Body of pancreas (tissue), 4 donors: ENCODE measurements at regions not wholly inside any gene's neighbourhood (a gene's known extent, or its start where the extent isn't known, plus 50 kb on each side); places are given as distances from the start of the nearest gene placed in this dataset.

ENCODE experiments used
- ATAC-seq: fragments of 150-250 bp; one replicate; pipeline ENCODE4 v1.9.1; 2016
- DNase-seq, 4 donors: peaks; one replicate each; pipeline ENCODE4 v3.0.0-alpha.2; 2019
- H3K27ac ChIP-seq, 4 donors: fragments of 200-600 bp; sonication (generic); 1 replicate in 3 of 4; 2 replicates in 1 of 4; pipeline versions ENCODE4 v1.5.1 to v1.6.1; 2016 to 2019; ENCODE audit warnings: mild to moderate bottlenecking in 1 of 4, mixed read lengths in 1 of 4, moderate library complexity in 1 of 4
- H3K27me3 ChIP-seq, 2 donors: fragments of 200-600 bp; sonication (generic); one replicate each; pipeline ENCODE4 v1.6.0; 2016; ENCODE audit warnings: mild to moderate bottlenecking in 1 of 2
- H3K36me3 ChIP-seq, 2 donors: fragments of 200-600 bp; sonication (generic); replicated peaks in 1 of 2; 2 replicates each; pipeline ENCODE4 v1.5.1; 2016; ENCODE audit warnings: low read depth in 2 of 2; ENCODE audit not compliant: insufficient read depth in 1 of 2
- H3K4me1 ChIP-seq: fragments of 200-600 bp; sonication (generic); one replicate; pipeline ENCODE4 v1.6.0; 2016
- H3K4me3 ChIP-seq, 2 donors: fragments of 200-600 bp; sonication (generic); 1 replicate in 1 of 2; 2 replicates in 1 of 2; pipeline ENCODE4 v1.5.1; 2016 to 2019
- H3K9me3 ChIP-seq, 3 donors: fragments of 200-600 bp; sonication (generic); 1 replicate in 2 of 3; 2 replicates in 1 of 3; pipeline ENCODE4 v1.5.1; 2016
- CTCF ChIP-seq, 7 experiments: fragments of 450-650 bp in 4 of 7; fragments of 200-600 bp in 3 of 7; sonication (generic) in 3 of 7; IDR thresholded peaks; one replicate each; pipeline ENCODE4 v1.5.1; 2016 to 2019; ENCODE audit warnings: antibody characterized with exemption in 7 of 7
- POLR2A ChIP-seq, 3 donors: fragments of 450-650 bp; IDR thresholded peaks; one replicate each; pipeline ENCODE4 v1.6.1; 2016; ENCODE audit warnings: antibody characterized with exemption in 3 of 3, mild to moderate bottlenecking in 2 of 3
- WGBS, 2 donors: methylation state at CpG; one replicate each; pipeline ENCODE4 v1.1.5; 2017; 5-methylcytosine and 5-hydroxymethylcytosine counted together
- intact Hi-C: fragments of 100-400 bp; cut with DNase I; formaldehyde crosslinking; loops from one replicate; pipeline ENCODE4 v1.15.1; 2023

GRCh38 chr7:45469103-45469502, 105.1 kb upstream of the ADCY1 start:
- Histone ChIP-seq H3K9me3 (no peaks in the 10 kb centered on the region), H3K27ac (no peak overlapping the region), H3K27me3 (no peaks in the 10 kb centered on the region), H3K4me1 (no peaks in the 10 kb centered on the region), H3K36me3 (no peaks in the 10 kb centered on the region), H3K4me3 (no peak overlapping the region)
- intact Hi-C loops = no loop called here
- TF ChIP-seq POLR2A (IDR thresholded peaks at IDR 0.05) (no peak), CTCF (IDR thresholded peaks at IDR 0.05) (no peak)
- no peak for DNase-seq
- 50 to 71% methylated on average over 1 of the region's 1 CpG for WGBS, 2 donors
- ATAC-seq = no peak

GRCh38 chr7:45470031-45470430, 104.1 kb upstream of the ADCY1 start:
- DNase-seq (no peak), ATAC-seq (no peak)
- no peak overlapping the region for H3K27ac ChIP-seq
- H3K4me1 ChIP-seq = no peaks in the 10 kb centered on the region
- 87 to 91% methylated on average over 3 of the region's 3 CpGs for WGBS, 2 donors
- no peaks in the 10 kb centered on the region for H3K9me3 ChIP-seq
- TF ChIP-seq POLR2A (IDR thresholded peaks at IDR 0.05) (no peak), CTCF (IDR thresholded peaks at IDR 0.05) (no peak)
- H3K27me3 ChIP-seq = no peaks in the 10 kb centered on the region
- intact Hi-C loops = no loop called here
- no peaks in the 10 kb centered on the region for H3K36me3 ChIP-seq
- H3K4me3 ChIP-seq = no peak overlapping the region

GRCh38 chr7:45479781-45480180, 94.4 kb upstream of the ADCY1 start:
- ATAC-seq (no peak), DNase-seq (no peak)
- Histone ChIP-seq H3K4me1 (no peaks in the 10 kb centered on the region), H3K9me3 (no peaks in the 10 kb centered on the region), H3K27me3 (no peaks in the 10 kb centered on the region), H3K36me3 (no peaks in the 10 kb centered on the region), H3K4me3 (no peak overlapping the region), H3K27ac (no peak overlapping the region)
- 57 to 58% methylated on average over 3 of the region's 3 CpGs for WGBS, 2 donors
- no peak for TF ChIP-seq CTCF (IDR thresholded peaks at IDR 0.05)
- TF ChIP-seq POLR2A (IDR thresholded peaks at IDR 0.05) = no peak
- intact Hi-C loops = no loop called here

GRCh38 chr7:45482451-45482850, 91.7 kb upstream of the ADCY1 start:
- Histone ChIP-seq H3K4me3 (no peak overlapping the region), H3K27me3 (no peaks in the 10 kb centered on the region), H3K36me3 (no peaks in the 10 kb centered on the region), H3K9me3 (no peaks in the 10 kb centered on the region), H3K4me1 (no peaks in the 10 kb centered on the region), H3K27ac (no peak overlapping the region)
- DNase-seq (no peak), ATAC-seq (no peak)
- TF ChIP-seq CTCF (IDR thresholded peaks at IDR 0.05) = no peak
- no peak for TF ChIP-seq POLR2A (IDR thresholded peaks at IDR 0.05)
- intact Hi-C loops = no loop called here
- 55 to 61% methylated on average over 3 of the region's 3 CpGs for WGBS, 2 donors

GRCh38 chr7:45484094-45484493, 90.1 kb upstream of the ADCY1 start:
- no peak for DNase-seq

More at GRCh38 chr7:45484094-45484493, 90.1 kb upstream of the ADCY1 start:
- Histone ChIP-seq H3K27ac (no peak overlapping the region), H3K4me3 (no peak overlapping the region), H3K4me1 (no peaks in the 10 kb centered on the region), H3K36me3 (no peaks in the 10 kb centered on the region), H3K27me3 (no peaks in the 10 kb centered on the region), H3K9me3 (no peaks in the 10 kb centered on the region)
- no peak for ATAC-seq
- intact Hi-C loops = no loop called here
- WGBS, 2 donors = 29 to 34% methylated on average over 7 of the region's 7 CpGs
- TF ChIP-seq POLR2A (IDR thresholded peaks at IDR 0.05) (no peak), CTCF (IDR thresholded peaks at IDR 0.05) (no peak)
